ENCODE measurements at regions not wholly inside any gene's neighbourhood (a gene's known extent, or its start where the extent isn't known, plus 50 kb on each side); places are given as distances from the start of the nearest gene placed in this dataset.

DNA sequence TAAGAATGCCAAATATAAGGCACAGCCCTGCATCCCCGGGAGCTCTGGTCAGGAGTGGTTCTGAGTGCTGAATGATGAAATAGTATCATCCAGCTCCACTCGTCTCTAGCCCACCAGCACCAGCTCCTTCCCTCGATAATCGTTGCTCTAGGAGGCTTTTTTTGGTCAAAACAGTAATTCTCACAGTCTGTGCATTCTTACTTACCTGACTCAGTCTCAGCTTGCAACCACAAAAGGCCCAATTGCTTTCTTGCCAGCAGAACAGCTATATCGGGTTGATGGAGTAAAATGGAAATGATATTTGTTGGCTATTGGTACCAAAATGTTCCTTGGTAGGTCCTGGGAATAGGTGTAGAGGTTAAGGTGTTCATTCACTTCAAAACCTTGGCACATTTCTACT, 94.8 kb downstream of the BMP4 start:
- H3K79me2 ChIP-seq (ENCODE audit: control insufficient read depth, insufficient read depth, low read length): no peaks in the 10 kb centered on the region
- no peak overlapping the region for H3K4me2 ChIP-seq (replicated peaks; ENCODE audit: low read depth, low read length, poor library complexity, severe bottlenecking)
- TF ChIP-seq, protein P1, sequence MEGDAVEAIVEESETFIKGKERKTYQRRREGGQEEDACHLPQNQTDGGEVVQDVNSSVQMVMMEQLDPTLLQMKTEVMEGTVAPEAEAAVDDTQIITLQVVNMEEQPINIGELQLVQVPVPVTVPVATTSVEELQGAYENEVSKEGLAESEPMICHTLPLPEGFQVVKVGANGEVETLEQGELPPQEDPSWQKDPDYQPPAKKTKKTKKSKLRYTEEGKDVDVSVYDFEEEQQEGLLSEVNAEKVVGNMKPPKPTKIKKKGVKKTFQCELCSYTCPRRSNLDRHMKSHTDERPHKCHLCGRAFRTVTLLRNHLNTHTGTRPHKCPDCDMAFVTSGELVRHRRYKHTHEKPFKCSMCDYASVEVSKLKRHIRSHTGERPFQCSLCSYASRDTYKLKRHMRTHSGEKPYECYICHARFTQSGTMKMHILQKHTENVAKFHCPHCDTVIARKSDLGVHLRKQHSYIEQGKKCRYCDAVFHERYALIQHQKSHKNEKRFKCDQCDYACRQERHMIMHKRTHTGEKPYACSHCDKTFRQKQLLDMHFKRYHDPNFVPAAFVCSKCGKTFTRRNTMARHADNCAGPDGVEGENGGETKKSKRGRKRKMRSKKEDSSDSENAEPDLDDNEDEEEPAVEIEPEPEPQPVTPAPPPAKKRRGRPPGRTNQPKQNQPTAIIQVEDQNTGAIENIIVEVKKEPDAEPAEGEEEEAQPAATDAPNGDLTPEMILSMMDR (IDR thresholded peaks at IDR 0.05): no peak
- TF ChIP-seq EZH2 (IDR thresholded peaks at IDR 0.05; ENCODE audit: borderline replicate concordance, insufficient read depth, low read depth, low read length, poor library complexity, severe bottlenecking): no peak
- no peak overlapping the region for H2AFZ ChIP-seq (ENCODE audit: insufficient read depth, low read depth, low read length, poor library complexity, severe bottlenecking)
- ChIA-PET CTCF (no interaction called here), POLR2A (no interaction called here)
- no peak for ATAC-seq (ENCODE audit: low read depth)
- Mint-ChIP-seq H3K4me1 (no peaks in the 10 kb centered on the region), H3K9me3 (ENCODE audit: insufficient read depth) (no peaks in the 10 kb centered on the region), H3K4me3 (no peak overlapping the region), H3K27me3 (no peaks in the 10 kb centered on the region), H3K27ac (no peak overlapping the region)
- peaks cover 0 to 3% (median 0%) of the 10 kb centered on the region in 4 experiments for H3K27me3 ChIP-seq (replicated peaks in 1 of 4; ENCODE audit: control extremely low read depth in 1 of 4, control insufficient read depth in 3 of 4, insufficient read depth in 4 of 4, low read length in 3 of 4)
- no CpG with 5 or more reads among the region's 5 CpGs for WGBS (ENCODE audit: insufficient coverage)
- no peak overlapping the region for H3K4me3 ChIP-seq (ENCODE audit: control extremely low read depth in 1 of 5, extremely low read depth in 1 of 5, insufficient read depth in 1 of 5, low read depth in 2 of 5, low read length in 4 of 5)
- no peak overlapping the region for H3K27ac ChIP-seq (ENCODE audit: low read length in 2 of 2)
- no peaks in the 10 kb centered on the region for H3K4me1 ChIP-seq (ENCODE audit: control insufficient read depth in 2 of 2, insufficient read depth in 2 of 2, low read length in 2 of 2)
- intact Hi-C loops (cut with micrococcal nuclease): no loop called here
- H3K36me3 ChIP-seq (replicated peaks in 1 of 2; ENCODE audit: control extremely low read depth in 1 of 2, control insufficient read depth in 1 of 2, extremely low read depth in 1 of 2, insufficient read depth in 2 of 2, low read length in 1 of 2): no peaks in the 10 kb centered on the region
- H3K9ac ChIP-seq (ENCODE audit: low read length): no peak overlapping the region
- no peaks in the 10 kb centered on the region for H3K9me3 ChIP-seq (ENCODE audit: control extremely low read depth in 1 of 3, control insufficient read depth in 2 of 3, insufficient read depth in 1 of 3, low read length in 2 of 3)
- no peaks in the 10 kb centered on the region for H4K20me1 ChIP-seq (ENCODE audit: control insufficient read depth, insufficient read depth, low read length, poor library complexity, severe bottlenecking)
- DNase-seq: no peak

DNA sequence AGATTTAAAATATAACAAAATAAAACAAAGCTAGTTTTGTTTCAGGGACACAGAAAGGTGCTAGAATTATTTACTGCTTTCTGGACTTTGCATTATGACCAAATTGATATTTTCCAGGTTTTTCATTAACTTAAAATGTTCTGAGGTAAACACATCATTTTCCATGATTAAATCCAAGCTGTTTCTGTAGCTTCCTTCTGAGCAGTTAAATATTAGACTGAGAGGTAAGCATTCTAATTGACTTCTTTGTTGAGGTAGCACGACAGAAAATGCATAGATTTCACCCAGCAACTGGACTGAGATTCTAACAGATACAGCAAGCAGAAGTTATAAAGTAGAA, 98.3 kb downstream of the BMP4 start:
- Mint-ChIP-seq H3K9me3 (ENCODE audit: insufficient read depth) (no peaks in the 10 kb centered on the region), H3K4me1 (no peaks in the 10 kb centered on the region), H3K27ac (no peak overlapping the region), H3K27me3 (no peaks in the 10 kb centered on the region), H3K4me3 (no peak overlapping the region)
- TF ChIP-seq, protein P1 (IDR thresholded peaks at IDR 0.05): no peak
- no peak for TF ChIP-seq EZH2 (IDR thresholded peaks at IDR 0.05; ENCODE audit: borderline replicate concordance, insufficient read depth, low read depth, low read length, poor library complexity, severe bottlenecking)
- no peak overlapping the region for H3K4me3 ChIP-seq (ENCODE audit: control extremely low read depth in 1 of 5, extremely low read depth in 1 of 5, insufficient read depth in 1 of 5, low read depth in 2 of 5, low read length in 4 of 5)
- H3K27ac ChIP-seq (ENCODE audit: low read length in 2 of 2): no peak overlapping the region
- no peaks in the 10 kb centered on the region for H3K4me1 ChIP-seq (ENCODE audit: control insufficient read depth in 2 of 2, insufficient read depth in 2 of 2, low read length in 2 of 2)
- H3K27me3 ChIP-seq (replicated peaks in 1 of 4; ENCODE audit: control extremely low read depth in 1 of 4, control insufficient read depth in 3 of 4, insufficient read depth in 4 of 4, low read length in 3 of 4): peaks cover 0 to 3% (median 0%) of the 10 kb centered on the region in 4 experiments
- H4K20me1 ChIP-seq (ENCODE audit: control insufficient read depth, insufficient read depth, low read length, poor library complexity, severe bottlenecking): no peaks in the 10 kb centered on the region
- intact Hi-C loops (cut with micrococcal nuclease): no loop called here
- H3K9ac ChIP-seq (ENCODE audit: low read length): no peak overlapping the region
- H3K36me3 ChIP-seq (replicated peaks in 1 of 2; ENCODE audit: control extremely low read depth in 1 of 2, control insufficient read depth in 1 of 2, extremely low read depth in 1 of 2, insufficient read depth in 2 of 2, low read length in 1 of 2): no peaks in the 10 kb centered on the region
- no CpG with 5 or more reads among the region's 1 CpG for WGBS (ENCODE audit: insufficient coverage)
- no peak overlapping the region for H3K4me2 ChIP-seq (replicated peaks; ENCODE audit: low read depth, low read length, poor library complexity, severe bottlenecking)
- ChIA-PET CTCF (no interaction called here), POLR2A (no interaction called here)
- no peak for ATAC-seq (ENCODE audit: low read depth)
- H3K9me3 ChIP-seq (ENCODE audit: control extremely low read depth in 1 of 3, control insufficient read depth in 2 of 3, insufficient read depth in 1 of 3, low read length in 2 of 3): no peaks in the 10 kb centered on the region
- DNase-seq: no peak
- no peaks in the 10 kb centered on the region for H3K79me2 ChIP-seq (ENCODE audit: control insufficient read depth, insufficient read depth, low read length)
- H2AFZ ChIP-seq (ENCODE audit: insufficient read depth, low read depth, low read length, poor library complexity, severe bottlenecking): no peak overlapping the region

Data from B cell (primary cell).